ENCODE measurements at regions not wholly inside any gene's neighbourhood (a gene's known extent, or its start where the extent isn't known, plus 50 kb on each side); places are given as distances from the start of the nearest gene placed in this dataset.

- no peak for DNase-seq (ENCODE audit: insufficient read length, low spot score)
- FAIRE-seq: no peak
These were observed 205.9 kb downstream of the IKZF2 start for GRCh38 chr2:212945526-212945925.

GRCh38 chr2:212943351-212943750 is 208.1 kb downstream of the IKZF2 start:
- FAIRE-seq (no peak), DNase-seq (ENCODE audit: insufficient read length, low spot score) (no peak)

- no peak for FAIRE-seq
- DNase-seq (ENCODE audit: insufficient read length, low spot score): no peak
These were observed 210.1 kb downstream of the IKZF2 start for GRCh38 chr2:212941361-212941760.

GRCh38 chr2:212940816-212941215 is 210.6 kb downstream of the IKZF2 start:
- FAIRE-seq: peak; percentile 45

GRCh38 chr2:212939777-212940531 is 211.5 kb downstream of the IKZF2 start:
- FAIRE-seq (peak; percentile 11), DNase-seq (ENCODE audit: insufficient read length, low spot score) (no peak)

More at GRCh38 chr2:212940816-212941215, 210.6 kb downstream of the IKZF2 start:
- DNase-seq (ENCODE audit: insufficient read length, low spot score): no peak

GRCh38 chr2:212938144-212938793 is 213.1 kb downstream of the IKZF2 start:
- no peak for DNase-seq (ENCODE audit: insufficient read length, low spot score)
- FAIRE-seq: peak; percentile 49

GRCh38 chr2:212936572-212936971 is 214.8 kb downstream of the IKZF2 start:
- FAIRE-seq: no peak
- DNase-seq (ENCODE audit: insufficient read length, low spot score): no peak

GRCh38 chr2:212935752-212936151 is 215.7 kb downstream of the IKZF2 start:
- DNase-seq (ENCODE audit: insufficient read length, low spot score) (no peak), FAIRE-seq (no peak)

- no peak for FAIRE-seq
- DNase-seq (ENCODE audit: insufficient read length, low spot score): no peak
These were observed 220.1 kb downstream of the IKZF2 start for GRCh38 chr2:212931271-212931670.

- DNase-seq (ENCODE audit: insufficient read length, low spot score) (no peak), FAIRE-seq (no peak)
These were observed 220.7 kb downstream of the IKZF2 start for GRCh38 chr2:212930556-212931260.

- FAIRE-seq: no peak
These were observed 221.4 kb downstream of the IKZF2 start for GRCh38 chr2:212929971-212930370.

GRCh38 chr2:212929116-212929515 is 222.3 kb downstream of the IKZF2 start:
- no peak for FAIRE-seq
- DNase-seq (ENCODE audit: insufficient read length, low spot score): no peak

More at GRCh38 chr2:212929971-212930370, 221.4 kb downstream of the IKZF2 start:
- no peak for DNase-seq (ENCODE audit: insufficient read length, low spot score)

GRCh38 chr2:212928681-212929080 is 222.7 kb downstream of the IKZF2 start:
- FAIRE-seq: no peak
- DNase-seq (ENCODE audit: insufficient read length, low spot score): no peak

- FAIRE-seq (no peak), DNase-seq (ENCODE audit: insufficient read length, low spot score) (no peak)
These were observed 224.5 kb downstream of the IKZF2 start for GRCh38 chr2:212926940-212927339.

GRCh38 chr2:212923393-212923792 is 228.0 kb downstream of the IKZF2 start:
- FAIRE-seq: no peak

GRCh38 chr2:212922701-212923100 is 228.7 kb downstream of the IKZF2 start:
- FAIRE-seq (no peak), DNase-seq (ENCODE audit: insufficient read length, low spot score) (no peak)

More at GRCh38 chr2:212923393-212923792, 228.0 kb downstream of the IKZF2 start:
- no peak for DNase-seq (ENCODE audit: insufficient read length, low spot score)

GRCh38 chr2:212921711-212922110 is 229.7 kb downstream of the IKZF2 start:
- FAIRE-seq: no peak
- DNase-seq (ENCODE audit: insufficient read length, low spot score): no peak

- DNase-seq (ENCODE audit: insufficient read length, low spot score) (no peak), FAIRE-seq (no peak)
These were observed 230.4 kb downstream of the IKZF2 start for GRCh38 chr2:212921061-212921460.

GRCh38 chr2:212919238-212919637 is 232.2 kb downstream of the IKZF2 start:
- FAIRE-seq: no peak
- DNase-seq (ENCODE audit: insufficient read length, low spot score): no peak

GRCh38 chr2:212918336-212918735 is 233.1 kb downstream of the IKZF2 start:
- DNase-seq (ENCODE audit: insufficient read length, low spot score) (no peak), FAIRE-seq (no peak)

GRCh38 chr2:212915121-212915782 is 236.2 kb downstream of the IKZF2 start:
- DNase-seq (ENCODE audit: insufficient read length, low spot score) (no peak), FAIRE-seq (no peak)

Measured in GM19239 (cell line).